SH-SY5Y (cell line): ENCODE measurements at regions not wholly inside any gene's neighbourhood (a gene's known extent, or its start where the extent isn't known, plus 50 kb on each side); places are given as distances from the start of the nearest gene placed in this dataset.

ENCODE experiments used
- GATA2 ChIP-seq: IDR thresholded peaks from 2 replicates; pipeline ENCODE4 v1.6.1; 2011; ENCODE audit warnings: mild to moderate bottlenecking, low read depth, low read length
- GATA3 ChIP-seq: IDR thresholded peaks from 2 replicates; pipeline ENCODE4 v1.6.1; 2011; ENCODE audit warnings: low read depth, mild to moderate bottlenecking, low read length, moderate library complexity

- no peak for TF ChIP-seq GATA2
- TF ChIP-seq GATA3, result no peak
Observed at GRCh38 chr18:10025711-10026670, 112.2 kb downstream of the VAPA start.

GRCh38 chr18:10027031-10027430 lies 113.2 kb downstream of the VAPA start:
- TF ChIP-seq GATA2 (no peak), GATA3 (no peak)

- no peak for TF ChIP-seq GATA3
- TF ChIP-seq GATA2, result no peak
Observed at GRCh38 chr18:10027461-10027860, 113.6 kb downstream of the VAPA start.

- TF ChIP-seq GATA3, result no peak
- no peak for TF ChIP-seq GATA2
Observed at GRCh38 chr18:10029711-10030110, 115.9 kb downstream of the VAPA start.

- TF ChIP-seq GATA2 (peak; percentile 93), GATA3 (peak; percentile 42; the same call in 1 of the 2 replicates)
Observed at GRCh38 chr18:10030816-10031541, 117.2 kb downstream of the VAPA start.

GRCh38 chr18:10032331-10033015 lies 118.7 kb downstream of the VAPA start:
- TF ChIP-seq GATA2 (no peak), GATA3 (no peak)

GRCh38 chr18:10033016-10033399 lies 119.2 kb downstream of the VAPA start:
- TF ChIP-seq GATA2 (no peak), GATA3 (no peak)

- TF ChIP-seq GATA2, result no peak
- no peak for TF ChIP-seq GATA3
Observed at GRCh38 chr18:10035281-10035991, 121.6 kb downstream of the VAPA start.

GRCh38 chr18:10036479-10036878 lies 122.7 kb downstream of the VAPA start:
- TF ChIP-seq GATA3 (no peak), GATA2 (no peak)

GRCh38 chr18:10037181-10037580 lies 123.4 kb downstream of the VAPA start:
- no peak for TF ChIP-seq GATA2
- TF ChIP-seq GATA3, result no peak

GRCh38 chr18:10038268-10038667 lies 124.5 kb downstream of the VAPA start:
- TF ChIP-seq GATA2 (no peak), GATA3 (no peak)

- TF ChIP-seq GATA3, result no peak
- no peak for TF ChIP-seq GATA2
Observed at GRCh38 chr18:10040287-10041011, 126.6 kb downstream of the VAPA start.

- TF ChIP-seq GATA2 (no peak), GATA3 (no peak)
Observed at GRCh38 chr18:10041180-10041579, 127.4 kb downstream of the VAPA start.

- no peak for TF ChIP-seq GATA3
- TF ChIP-seq GATA2, result no peak
Observed at GRCh38 chr18:10042492-10042891, 128.7 kb downstream of the VAPA start.
